GM23338 (cell line): ENCODE measurements at regions not wholly inside any gene's neighbourhood (a gene's known extent, or its start where the extent isn't known, plus 50 kb on each side); places are given as distances from the start of the nearest gene placed in this dataset.

Source experiments
- ATAC-seq: fragments of 200-7000 bp; cut with Tn5 transposase; 3 replicates; pipeline ENCODE4 v1.9.1; 2020
- DNase-seq: peaks from one replicate; pipeline ENCODE4 v3.0.0-alpha.2; 2015; ENCODE audit warnings: low spot score
- H2AFZ ChIP-seq: fragments of 200-600 bp; sonication (generic); 2 replicates; pipeline ENCODE4 v1.8.0; 2016; ENCODE audit warnings: antibody characterized with exemption, mild to moderate bottlenecking, moderate library complexity
- H3F3A ChIP-seq: fragments of 200-600 bp; sonication (generic); replicated peaks from 2 replicates; pipeline ENCODE4 v1.8.0; 2017; ENCODE audit warnings: antibody characterized with exemption, mixed run types, low read depth
- H3K27ac ChIP-seq: fragments of 200-600 bp; sonication (generic); 2 replicates; pipeline ENCODE4 v1.6.1; 2016; ENCODE audit warnings: low read depth
- H3K27me3 ChIP-seq: fragments of 200-600 bp; sonication (generic); 2 replicates; pipeline ENCODE4 v1.8.0; 2016; ENCODE audit warnings: mild to moderate bottlenecking, mixed run types, moderate library complexity; ENCODE audit not compliant: insufficient read depth
- H3K36me3 ChIP-seq: fragments of 200-600 bp; sonication (generic); 2 replicates; pipeline ENCODE4 v1.8.0; 2016; ENCODE audit warnings: mild to moderate bottlenecking; ENCODE audit not compliant: insufficient read depth
- H3K4me1 ChIP-seq: fragments of 200-600 bp; sonication (generic); 2 replicates; pipeline ENCODE4 v1.8.0; 2016; ENCODE audit warnings: mild to moderate bottlenecking, moderate library complexity; ENCODE audit not compliant: insufficient read depth
- H3K4me2 ChIP-seq: fragments of 200-600 bp; sonication (generic); 2 replicates; pipeline ENCODE4 v1.7.1; 2017; ENCODE audit warnings: mixed run types
- H3K4me3 ChIP-seq: fragments of 200-600 bp; sonication (generic); 2 replicates; pipeline ENCODE4 v1.6.1; 2016; ENCODE audit warnings: mixed run types
- H3K79me2 ChIP-seq: fragments of 200-600 bp; sonication (generic); replicated peaks from 2 replicates; pipeline ENCODE4 v1.8.0; 2017; ENCODE audit warnings: mild to moderate bottlenecking; ENCODE audit not compliant: insufficient read depth
- H3K9me2 ChIP-seq: fragments of 200-600 bp; sonication (generic); 2 replicates; pipeline ENCODE4 v1.8.0; 2017; ENCODE audit not compliant: insufficient read depth
- H4K20me1 ChIP-seq: fragments of 200-600 bp; sonication (generic); replicated peaks from 2 replicates; pipeline ENCODE4 v1.8.0; 2017; ENCODE audit warnings: mild to moderate bottlenecking; ENCODE audit not compliant: insufficient read depth
- H3K27ac Mint-ChIP-seq: 2 replicates; pipeline ENCODE4 v1.8.0; 2020; ENCODE audit warnings: inconsistent platforms, mild to moderate bottlenecking, moderate library complexity, mixed read lengths
- H3K27me3 Mint-ChIP-seq: 3 replicates; pipeline ENCODE4 v1.8.0; 2022; ENCODE audit warnings: low read depth, mild to moderate bottlenecking, moderate library complexity, mixed read lengths, inconsistent platforms; ENCODE audit not compliant: insufficient read depth, poor library complexity
- H3K36me3 Mint-ChIP-seq: 3 replicates; pipeline ENCODE4 v1.8.0; 2021; ENCODE audit warnings: low read depth, mild to moderate bottlenecking, inconsistent platforms, moderate library complexity, mixed read lengths
- H3K4me1 Mint-ChIP-seq: 3 replicates; pipeline ENCODE4 v1.8.0; 2020; ENCODE audit warnings: mild to moderate bottlenecking, inconsistent platforms, mixed read lengths
- H3K4me3 Mint-ChIP-seq: 3 replicates; pipeline ENCODE4 v1.8.0; 2021; ENCODE audit warnings: moderate library complexity, mild to moderate bottlenecking, inconsistent platforms, mixed read lengths
- H3K9me3 Mint-ChIP-seq: 3 replicates; pipeline ENCODE4 v1.8.0; 2020; ENCODE audit warnings: moderate library complexity, mild to moderate bottlenecking, inconsistent platforms, mixed read lengths
- CTCF ChIP-seq, 2 experiments: fragments of 200-600 bp in 1 of 2; sonication (generic) in 1 of 2; conservative IDR thresholded peaks; 2 replicates each; pipeline versions ENCODE4 v1.5.1 to v1.6.1; 2016 to 2017; ENCODE audit warnings: antibody characterized with exemption in 2 of 2, low read depth in 2 of 2, mild to moderate bottlenecking in 2 of 2, moderate library complexity in 1 of 2
- EZH2 ChIP-seq: fragments of 200-600 bp; sonication (generic); IDR thresholded peaks from one replicate; pipeline ENCODE4 v1.8.0; 2017; ENCODE audit warnings: antibody characterized with exemption, mild to moderate bottlenecking, low read depth; ENCODE audit not compliant: unreplicated experiment
- EZH2phosphoT487 ChIP-seq: fragments of 200-600 bp; sonication (generic); IDR thresholded peaks from one replicate; pipeline ENCODE4 v1.8.1; 2018; ENCODE audit warnings: antibody characterized with exemption; ENCODE audit not compliant: unreplicated experiment
- JUNB ChIP-seq: IDR thresholded peaks from one replicate; pipeline ENCODE4 v1.6.1; 2016; ENCODE audit warnings: antibody characterized with exemption; ENCODE audit not compliant: unreplicated experiment
- NANOG ChIP-seq: IDR thresholded peaks from 2 replicates; pipeline ENCODE4 v1.6.1; 2016; ENCODE audit warnings: antibody characterized with exemption, borderline replicate concordance
- POLR2AphosphoS5 ChIP-seq: IDR thresholded peaks from 2 replicates; pipeline ENCODE4 v1.6.1; 2016; ENCODE audit warnings: antibody characterized with exemption, low read depth
- REST ChIP-seq: IDR thresholded peaks from one replicate; pipeline ENCODE4 v1.6.1; 2018; ENCODE audit warnings: antibody characterized with exemption; ENCODE audit not compliant: unreplicated experiment
- STAT1 ChIP-seq: IDR thresholded peaks from one replicate; pipeline ENCODE4 v1.6.1; 2016; ENCODE audit warnings: antibody characterized with exemption; ENCODE audit not compliant: unreplicated experiment
- ZNF114 ChIP-seq: fragments of 250-450 bp; sonication (Bioruptor Pico); IDR thresholded peaks from 2 replicates; pipeline ENCODE4 v1.5.0; 2020; ENCODE audit warnings: mild to moderate bottlenecking, moderate library complexity
- ZNF331 ChIP-seq: fragments of 250-450 bp; sonication (Bioruptor Pico); IDR thresholded peaks from 2 replicates; pipeline ENCODE4 v1.5.0; 2020; ENCODE audit warnings: low read depth, mild to moderate bottlenecking, moderate library complexity
- TF ChIP-seq, protein P1 (sequence below): IDR thresholded peaks from 2 replicates; pipeline ENCODE4 v1.6.1; 2016; ENCODE audit warnings: antibody characterized with exemption

- Mint-ChIP-seq H3K9me3 (no peaks in the 10 kb centered on the region), H3K27me3 (no peaks in the 10 kb centered on the region), H3K36me3 (no peaks in the 10 kb centered on the region), H3K4me3 (no peak overlapping the region), H3K27ac (no peak overlapping the region), H3K4me1 (peaks cover 6% of the 10 kb centered on the region; the same call in 2 of the 3 replicates)
- H2AFZ ChIP-seq = no peak overlapping the region
- H4K20me1 ChIP-seq = no peaks in the 10 kb centered on the region
- H3K79me2 ChIP-seq = no peaks in the 10 kb centered on the region
- H3K4me1 ChIP-seq = no peaks in the 10 kb centered on the region
- TF ChIP-seq STAT1 = no peak
- no peak overlapping the region for H3K4me2 ChIP-seq
- ATAC-seq (no peak), DNase-seq (no peak)
- no peak overlapping the region for H3K4me3 ChIP-seq
- no peaks in the 10 kb centered on the region for H3K9me2 ChIP-seq
- no peaks in the 10 kb centered on the region for H3F3A ChIP-seq
- H3K36me3 ChIP-seq = no peaks in the 10 kb centered on the region
- H3K27me3 ChIP-seq = no peaks in the 10 kb centered on the region
- no peak overlapping the region for H3K27ac ChIP-seq
Observed at GRCh38 chr7:79716329-79716728, 262.9 kb upstream of the MAGI2 start.

- no peaks in the 10 kb centered on the region for H3K36me3 ChIP-seq
- no peaks in the 10 kb centered on the region for H3K9me3 Mint-ChIP-seq
- H3K4me1 Mint-ChIP-seq = no peaks in the 10 kb centered on the region
- no peaks in the 10 kb centered on the region for H3K27me3 ChIP-seq
- H3K27me3 Mint-ChIP-seq = no peaks in the 10 kb centered on the region
- no peak overlapping the region for H3K27ac ChIP-seq
- no peaks in the 10 kb centered on the region for H4K20me1 ChIP-seq
- H2AFZ ChIP-seq = no peak overlapping the region
- no peak for ATAC-seq
- no peak for DNase-seq
- no peaks in the 10 kb centered on the region for H3K9me2 ChIP-seq
- H3K4me1 ChIP-seq = no peaks in the 10 kb centered on the region
- H3K4me3 ChIP-seq = no peak overlapping the region
- no peaks in the 10 kb centered on the region for H3K79me2 ChIP-seq
- H3K4me3 Mint-ChIP-seq = no peak overlapping the region
- H3K36me3 Mint-ChIP-seq = no peaks in the 10 kb centered on the region
- no peaks in the 10 kb centered on the region for H3F3A ChIP-seq
- no peak overlapping the region for H3K4me2 ChIP-seq
- no peak overlapping the region for H3K27ac Mint-ChIP-seq
- TF ChIP-seq ZNF114 (CRISPR knock-in tag) = no peak
- no peak for TF ChIP-seq EZH2phosphoT487
- TF ChIP-seq EZH2 = no peak
- no peak for TF ChIP-seq STAT1
- no peak for TF ChIP-seq POLR2AphosphoS5
- no peak for TF ChIP-seq JUNB
- TF ChIP-seq REST = no peak
- TF ChIP-seq ZNF331 = no peak
- TF ChIP-seq CTCF (conservative IDR thresholded peaks at IDR 0.05; ENCODE audit: low read depth in 2 of 2) = no peak
- TF ChIP-seq, protein P1, sequence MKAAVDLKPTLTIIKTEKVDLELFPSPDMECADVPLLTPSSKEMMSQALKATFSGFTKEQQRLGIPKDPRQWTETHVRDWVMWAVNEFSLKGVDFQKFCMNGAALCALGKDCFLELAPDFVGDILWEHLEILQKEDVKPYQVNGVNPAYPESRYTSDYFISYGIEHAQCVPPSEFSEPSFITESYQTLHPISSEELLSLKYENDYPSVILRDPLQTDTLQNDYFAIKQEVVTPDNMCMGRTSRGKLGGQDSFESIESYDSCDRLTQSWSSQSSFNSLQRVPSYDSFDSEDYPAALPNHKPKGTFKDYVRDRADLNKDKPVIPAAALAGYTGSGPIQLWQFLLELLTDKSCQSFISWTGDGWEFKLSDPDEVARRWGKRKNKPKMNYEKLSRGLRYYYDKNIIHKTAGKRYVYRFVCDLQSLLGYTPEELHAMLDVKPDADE = no peak
- no peak for TF ChIP-seq NANOG
Observed at GRCh38 chr7:79714081-79714480, 260.6 kb upstream of the MAGI2 start.
